Left lung (tissue), 4 donors: ENCODE measurements at regions not wholly inside any gene's neighbourhood (a gene's known extent, or its start where the extent isn't known, plus 50 kb on each side); places are given as distances from the start of the nearest gene placed in this dataset.
A peak's percentile ranks its signal among the peaks of the same experiment; 100 is the strongest.

Source experiments
- ATAC-seq: fragments of 200-7000 bp; cut with Tn5 transposase; one replicate; pipeline ENCODE4 v1.9.1; 2020; ENCODE audit warnings: moderate library complexity
- DNase-seq, 4 donors: peaks; one replicate each; pipeline ENCODE4 v3.0.0-alpha.2; 2013 to 2020
- H3K27ac ChIP-seq, 2 donors: fragments of 200-600 bp; sonication (generic) in 1 of 2; one replicate each; pipeline versions ENCODE4 v1.5.0 to v1.8.0; 2020 to 2021
- H3K27me3 ChIP-seq, 2 donors: fragments of 200-600 bp; sonication (generic) in 1 of 2; one replicate each; pipeline versions ENCODE4 v1.5.0 to v1.8.0; 2020 to 2021
- H3K36me3 ChIP-seq, 2 donors: fragments of 200-600 bp; sonication (generic) in 1 of 2; one replicate each; pipeline versions ENCODE4 v1.5.0 to v1.8.0; 2020 to 2021
- H3K4me1 ChIP-seq, 2 donors: fragments of 200-600 bp; one replicate each; pipeline ENCODE4 v1.8.0; 2021
- H3K4me3 ChIP-seq, 2 donors: fragments of 200-600 bp; sonication (generic) in 1 of 2; one replicate each; pipeline versions ENCODE4 v1.5.0 to v1.8.0; 2020 to 2021; ENCODE audit warnings: mild to moderate bottlenecking in 1 of 2
- H3K9me3 ChIP-seq, 2 donors: fragments of 200-600 bp; sonication (generic) in 1 of 2; one replicate each; pipeline versions ENCODE4 v1.5.0 to v1.8.0; 2020 to 2021
- CTCF ChIP-seq, 2 donors: fragments of 200-600 bp; sonication (generic) in 1 of 2; IDR thresholded peaks; one replicate each; pipeline versions ENCODE4 v1.5.0 to v1.8.0; 2021; ENCODE audit warnings: antibody characterized with exemption in 2 of 2
- intact Hi-C, 2 donors: fragments of 100-400 bp; cut with DNase I; formaldehyde crosslinking; loops; one replicate each; pipeline versions ENCODE4 v1.11.2 to v1.14.2; 2022
- donor health status: DM: no; HTN: yes; CAD: no.
- donor health status: DM: no; HTN: no; CAD: no.

GRCh38 chr11:122322329-122322728 lies 206.3 kb upstream of the BLID start:
- no peaks in the 10 kb centered on the region for H3K36me3 ChIP-seq
- TF ChIP-seq CTCF (IDR thresholded peaks at IDR 0.05): no peak
- no peaks in the 10 kb centered on the region for H3K9me3 ChIP-seq
- no peak overlapping the region for H3K4me3 ChIP-seq
- intact Hi-C loops: no loop called here
- peaks cover 0 to 10% of the 10 kb centered on the region in 2 donors for H3K4me1 ChIP-seq
- DNase-seq (peak in 2 of 4 donors; percentile 69 to 75), ATAC-seq (peak; percentile 59)
- no peak overlapping the region for H3K27ac ChIP-seq
- no peaks in the 10 kb centered on the region for H3K27me3 ChIP-seq

- no peak for DNase-seq
- no peak for ATAC-seq
Measured at GRCh38 chr11:122320671-122321070, 204.7 kb upstream of the BLID start.

GRCh38 chr11:122319691-122320620 lies 203.9 kb upstream of the BLID start:
- intact Hi-C loops: no loop called here
- Histone ChIP-seq H3K27ac (no peak overlapping the region), H3K9me3 (no peaks in the 10 kb centered on the region), H3K4me3 (no peak overlapping the region), H3K36me3 (no peaks in the 10 kb centered on the region), H3K27me3 (no peaks in the 10 kb centered on the region), H3K4me1 (peaks cover 0 to 10% of the 10 kb centered on the region in 2 donors)
- no peak for DNase-seq
- no peak for TF ChIP-seq CTCF (IDR thresholded peaks at IDR 0.05)
- no peak for ATAC-seq

More at GRCh38 chr11:122320671-122321070, 204.7 kb upstream of the BLID start:
- H3K27ac ChIP-seq: no peak overlapping the region
- no peaks in the 10 kb centered on the region for H3K9me3 ChIP-seq
- H3K4me3 ChIP-seq: no peak overlapping the region
- no peaks in the 10 kb centered on the region for H3K27me3 ChIP-seq
- no peak for TF ChIP-seq CTCF (IDR thresholded peaks at IDR 0.05)
- H3K4me1 ChIP-seq: peaks cover 0 to 10% of the 10 kb centered on the region in 2 donors
- intact Hi-C loops: no loop called here
- no peaks in the 10 kb centered on the region for H3K36me3 ChIP-seq

DNA sequence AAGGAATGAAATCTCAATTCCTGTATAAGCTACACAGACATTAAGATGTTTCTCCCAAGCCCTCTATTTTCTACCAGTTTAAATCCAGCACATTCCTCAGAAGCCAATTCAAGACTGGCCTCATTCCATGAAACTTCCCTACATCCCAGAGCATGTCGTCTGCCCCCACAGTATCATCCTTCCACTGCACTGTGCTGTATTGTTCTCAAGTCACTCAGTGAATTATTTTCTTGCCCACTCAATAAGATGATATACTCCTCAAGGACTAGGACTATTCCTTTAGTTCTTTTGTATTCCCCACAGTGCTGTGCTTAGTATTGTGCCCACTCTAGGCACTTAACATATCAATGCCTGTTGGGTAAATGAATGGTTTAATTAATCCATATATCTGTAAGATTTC lies 203.1 kb upstream of the BLID start:
- H3K36me3 ChIP-seq: no peaks in the 10 kb centered on the region
- no peak for TF ChIP-seq CTCF (IDR thresholded peaks at IDR 0.05)
- no peak for ATAC-seq
- no peak for DNase-seq
- H3K27me3 ChIP-seq: no peaks in the 10 kb centered on the region
- H3K9me3 ChIP-seq: no peaks in the 10 kb centered on the region
- H3K4me1 ChIP-seq: peaks cover 0 to 10% of the 10 kb centered on the region in 2 donors
- intact Hi-C loops: no loop called here
- H3K27ac ChIP-seq: no peak overlapping the region
- no peak overlapping the region for H3K4me3 ChIP-seq

DNA sequence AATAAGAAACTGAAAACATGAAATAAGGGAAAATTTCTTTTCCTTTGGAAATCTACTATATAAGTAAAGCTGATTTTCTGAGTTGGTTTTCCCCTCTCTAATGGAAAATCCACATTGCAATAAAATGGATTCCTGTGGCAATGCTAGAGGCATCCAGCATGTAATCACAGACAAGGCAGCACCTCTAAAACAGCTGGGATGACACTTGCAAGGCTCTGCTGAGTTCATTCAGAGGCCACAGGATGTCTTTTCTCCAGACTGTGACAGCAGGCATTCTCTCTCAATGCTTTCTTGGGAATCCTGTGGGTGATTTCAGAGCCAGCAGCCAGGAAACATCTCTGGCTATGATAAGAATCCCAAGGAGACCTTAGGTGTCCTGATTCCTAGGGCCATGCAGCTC lies 201.3 kb upstream of the BLID start:
- intact Hi-C loops: no loop called here
- Histone ChIP-seq H3K9me3 (no peaks in the 10 kb centered on the region), H3K27me3 (no peaks in the 10 kb centered on the region), H3K36me3 (no peaks in the 10 kb centered on the region), H3K27ac (no peak overlapping the region), H3K4me1 (peaks cover 0 to 10% of the 10 kb centered on the region in 2 donors), H3K4me3 (no peak overlapping the region)
- no peak for TF ChIP-seq CTCF (IDR thresholded peaks at IDR 0.05)
- ATAC-seq: peak; percentile 49
- peak in 1 of 4 donors; percentile 61 for DNase-seq
